K562 (cell line): ENCODE measurements at regions not wholly inside any gene's neighbourhood (a gene's known extent, or its start where the extent isn't known, plus 50 kb on each side); places are given as distances from the start of the nearest gene placed in this dataset.
"Not testable (repeated sequence)": the region's sequence is repeated elsewhere in the genome, so short reads cannot be mapped to it uniquely, and the experiment has no call there.

Experiments
- ATAC-seq: fragments of 200-7000 bp; cut with Tn5 transposase; 3 replicates; pipeline ENCODE4 v1.9.1; 2020; ENCODE audit warnings: moderate library complexity
- BruUV-seq: library from RNA; stranded (reverse); fragments of 400-500 nt; replicated peaks from 2 replicates; lab custom pipeline; 2021; lab: Mats Ljungman, UMichigan
- CTCF ChIA-PET: fragments of 300-600 bp; formaldehyde crosslinking; extraction: SDS; loops from one replicate; lab custom pipeline; 2021; ENCODE audit warnings: low intra/inter-chr PET ratio; lab: Yijun Ruan, JAX
- POLR2A ChIA-PET: fragments of 300-600, 350-650 bp; sonication (Branson Sonifier 250); formaldehyde crosslinking; extraction: SDS; loops from one replicate; lab custom pipeline; 2021; ENCODE audit warnings: antibody characterized with exemption, inconsistent platforms; lab: Yijun Ruan, JAX
- DNase-seq, 4 experiments: peaks; one replicate each; pipeline versions ENCODE4 v3.0.0 to v3.0.0-alpha.2; 2011 to 2018; ENCODE audit warnings: low spot score in 3 of 4, mixed read lengths in 3 of 4; ENCODE audit errors: extremely low read depth in 1 of 4
- FAIRE-seq: peaks from 2 replicates; lab custom pipeline; 2011; peaks lifted over from hg19 to GRCh38; lab: Jason Lieb, UNC
- H2AFZ ChIP-seq: 2 replicates; pipeline ENCODE4 v1.6.0; 2011; ENCODE audit warnings: low read depth, low read length, control low read depth, inconsistent platforms
- H3K27ac ChIP-seq: fragments of 200-600 bp; 3 replicates; pipeline ENCODE4 v1.8.0; 2011; ENCODE audit warnings: low read depth, mild to moderate bottlenecking, control low read depth, inconsistent platforms, low read length, moderate library complexity, mixed read lengths; ENCODE audit errors: extremely low read depth
- H3K27me3 ChIP-seq, 2 experiments: fragments of 300-600 bp in 1 of 2; 2 replicates in 1 of 2; 3 replicates in 1 of 2; pipeline versions ENCODE4 v1.6.0 to v1.8.0; 2011; ENCODE audit warnings: inconsistent platforms in 2 of 2, low read length in 2 of 2, mild to moderate bottlenecking in 1 of 2, mixed read lengths in 1 of 2, moderate library complexity in 1 of 2; ENCODE audit not compliant: control insufficient read depth in 2 of 2, insufficient read depth in 2 of 2
- H3K36me3 ChIP-seq: fragments of 300-600 bp; 3 replicates; pipeline ENCODE4 v1.8.0; 2011; ENCODE audit warnings: mild to moderate bottlenecking, low read length, inconsistent platforms; ENCODE audit not compliant: control insufficient read depth, insufficient read depth
- H3K4me1 ChIP-seq, 2 experiments: fragments of 200-600 bp in 1 of 2; replicated peaks in 1 of 2; 2 replicates in 1 of 2; 3 replicates in 1 of 2; pipeline versions ENCODE4 v1.5.1 to v1.8.0; 2011; ENCODE audit warnings: inconsistent platforms in 2 of 2, low read length in 2 of 2, mild to moderate bottlenecking in 1 of 2, mixed read lengths in 1 of 2, moderate library complexity in 1 of 2; ENCODE audit not compliant: control insufficient read depth in 2 of 2, insufficient read depth in 2 of 2
- H3K4me2 ChIP-seq: 2 replicates; pipeline ENCODE4 v1.6.1; 2011; ENCODE audit warnings: low read length, control low read depth, inconsistent platforms, mixed read lengths; ENCODE audit not compliant: insufficient read depth
- H3K4me3 ChIP-seq: fragments of 200-600 bp; sonication (generic), shearing (Covaris generic); 2 replicates; pipeline ENCODE4 v1.5.1; 2016; ENCODE audit warnings: control low read depth, inconsistent platforms
- H3K79me2 ChIP-seq: fragments of 200-600 bp; 3 replicates; pipeline ENCODE4 v1.8.0; 2011; ENCODE audit warnings: low read length, inconsistent platforms; ENCODE audit not compliant: control insufficient read depth, insufficient read depth
- H3K9ac ChIP-seq, 2 experiments: 2 replicates each; pipeline versions ENCODE4 v1.6.0 to v1.6.1; 2011; ENCODE audit warnings: low read depth in 2 of 2, low read length in 2 of 2, control low read depth in 1 of 2, inconsistent platforms in 1 of 2, mild to moderate bottlenecking in 1 of 2, mixed read lengths in 1 of 2; ENCODE audit not compliant: insufficient read depth in 1 of 2
- H3K9me1 ChIP-seq: one replicate; pipeline ENCODE4 v1.6.0; 2011; ENCODE audit warnings: inconsistent platforms, mild to moderate bottlenecking, low read length, moderate library complexity; ENCODE audit not compliant: control insufficient read depth, insufficient read depth
- H3K9me3 ChIP-seq: replicated peaks from 2 replicates; pipeline ENCODE4 v1.5.1; 2011; ENCODE audit warnings: low read depth, low read length, inconsistent platforms; ENCODE audit not compliant: control insufficient read depth, insufficient read depth
- H4K20me1 ChIP-seq: replicated peaks from 2 replicates; pipeline ENCODE4 v1.6.1; 2011; ENCODE audit warnings: low read length, inconsistent platforms, mixed read lengths; ENCODE audit not compliant: control insufficient read depth, insufficient read depth
- WGBS: fragments of 100-300 bp; shearing (Covaris generic); methylation state at CpG from one replicate; pipeline ENCODE4 v1.1.6; 2016; ENCODE audit warnings: low coverage, mixed read lengths; ENCODE audit not compliant: insufficient coverage; ENCODE audit errors: missing lambda C conversion rate; 5-methylcytosine and 5-hydroxymethylcytosine counted together
- in situ Hi-C: fragments of 300-500 bp; cut with MboI; formaldehyde crosslinking; loops from 4 replicates; pipeline ENCODE4 v1.15.0; 2018; ENCODE audit warnings: inconsistent platforms, mixed read lengths
- intact Hi-C: fragments of 100-400 bp; cut with micrococcal nuclease; formaldehyde crosslinking; loops from 2 replicates; pipeline ENCODE4 v1.14.2; 2022

- FAIRE-seq, H3K9me1 ChIP-seq, ATAC-seq, H2AFZ ChIP-seq, H3K36me3 ChIP-seq, H3K79me2 ChIP-seq, in situ Hi-C loops, H3K27me3 ChIP-seq, DNase-seq, H3K4me2 ChIP-seq, BruUV-seq, H3K9ac ChIP-seq, H3K4me3 ChIP-seq, H3K9me3 ChIP-seq, POLR2A ChIA-PET, H4K20me1 ChIP-seq, H3K27ac ChIP-seq, intact Hi-C loops, CTCF ChIA-PET, H3K4me1 ChIP-seq: not testable (repeated sequence)
- 0% methylated on average over 5 of the region's 5 CpGs for WGBS
Measured at GRCh38 chr6:58342287-58342686, 1024.9 kb downstream of the PRIM2 start.

GRCh38 chr6:58347534-58347933, 1030.1 kb downstream of the PRIM2 start:
- ATAC-seq, H3K9ac ChIP-seq, POLR2A ChIA-PET, H3K9me3 ChIP-seq, H3K4me3 ChIP-seq, DNase-seq, H3K9me1 ChIP-seq, intact Hi-C loops, FAIRE-seq, in situ Hi-C loops, H3K36me3 ChIP-seq, CTCF ChIA-PET, H3K79me2 ChIP-seq, BruUV-seq, H3K4me2 ChIP-seq, H4K20me1 ChIP-seq, H2AFZ ChIP-seq, H3K27ac ChIP-seq, H3K27me3 ChIP-seq, H3K4me1 ChIP-seq: not testable (repeated sequence)
- WGBS, result 4% methylated on average over 2 of the region's 2 CpGs

- 0% methylated on average over 1 of the region's 1 CpG for WGBS
- H3K79me2 ChIP-seq, H3K4me3 ChIP-seq, H3K36me3 ChIP-seq, H3K9ac ChIP-seq, H3K4me2 ChIP-seq, DNase-seq, H2AFZ ChIP-seq, H3K9me1 ChIP-seq, H3K9me3 ChIP-seq, FAIRE-seq, intact Hi-C loops, POLR2A ChIA-PET, in situ Hi-C loops, BruUV-seq, H3K4me1 ChIP-seq, ATAC-seq, H3K27me3 ChIP-seq, CTCF ChIA-PET, H3K27ac ChIP-seq, H4K20me1 ChIP-seq: not testable (repeated sequence)
Measured at GRCh38 chr6:58351619-58352018, 1034.2 kb downstream of the PRIM2 start.

GRCh38 chr6:58358452-58358851, 1041.0 kb downstream of the PRIM2 start:
- FAIRE-seq, CTCF ChIA-PET, BruUV-seq, DNase-seq, H3K9ac ChIP-seq, H3K9me1 ChIP-seq, H3K79me2 ChIP-seq, H3K4me1 ChIP-seq, H3K27me3 ChIP-seq, H2AFZ ChIP-seq, ATAC-seq, H3K4me2 ChIP-seq, POLR2A ChIA-PET, H3K4me3 ChIP-seq, H3K36me3 ChIP-seq, H3K9me3 ChIP-seq, intact Hi-C loops, in situ Hi-C loops, H3K27ac ChIP-seq, H4K20me1 ChIP-seq: not testable (repeated sequence)
- 0% methylated on average over 1 of the region's 1 CpG for WGBS
